SK-N-SH treated with all-trans-retinoic acid at 6 μM for 48 hours (cell line): ENCODE measurements at regions not wholly inside any gene's neighbourhood (a gene's known extent, or its start where the extent isn't known, plus 50 kb on each side); places are given as distances from the start of the nearest gene placed in this dataset.

Source experiments
- ATAC-seq: fragments of 200-7000 bp; cut with Tn5 transposase; 3 replicates; pipeline ENCODE4 v1.9.1; 2020; ENCODE audit warnings: mild to moderate bottlenecking, moderate library complexity
- ARNTL ChIP-seq: fragments of 450-650 bp; formaldehyde crosslinking; IDR thresholded peaks from 2 replicates; pipeline ENCODE4 v1.5.0; 2020; ENCODE audit warnings: low read depth, mild to moderate bottlenecking, moderate library complexity, borderline replicate concordance
- BACH2 ChIP-seq: fragments of 250-450 bp; sonication (Bioruptor Pico); IDR thresholded peaks from 2 replicates; pipeline ENCODE4 v1.9.0; 2021; ENCODE audit warnings: mild to moderate bottlenecking, borderline replicate concordance
- CSDC2 ChIP-seq: fragments of 250-450 bp; sonication (Bioruptor Pico); IDR thresholded peaks from 2 replicates; pipeline ENCODE4 v1.5.0; 2020; ENCODE audit warnings: mild to moderate bottlenecking, moderate library complexity
- ESRRG ChIP-seq: fragments of 250-450 bp; sonication (Bioruptor Pico); IDR thresholded peaks from 2 replicates; pipeline ENCODE4 v1.6.1; 2021; ENCODE audit warnings: mild to moderate bottlenecking
- GLIS3 ChIP-seq: fragments of 250-450 bp; sonication (Bioruptor Pico); IDR thresholded peaks from 2 replicates; pipeline ENCODE4 v1.5.0; 2020; ENCODE audit warnings: mild to moderate bottlenecking, moderate library complexity
- ISL1 ChIP-seq: fragments of 250-450 bp; sonication (Bioruptor Pico); IDR thresholded peaks from 2 replicates; pipeline ENCODE4 v2.1.2; 2022; ENCODE audit warnings: mild to moderate bottlenecking, moderate library complexity
- OSR1 ChIP-seq: fragments of 250-450 bp; sonication (Bioruptor Pico); IDR thresholded peaks from 2 replicates; pipeline ENCODE4 v1.8.0; 2022; ENCODE audit warnings: moderate library complexity, mild to moderate bottlenecking, inconsistent platforms
- PPARA ChIP-seq: fragments of 250-450 bp; sonication (Bioruptor Pico); IDR thresholded peaks from 2 replicates; pipeline ENCODE4 v1.5.0; 2020; ENCODE audit warnings: mild to moderate bottlenecking, borderline replicate concordance
- RARB ChIP-seq: fragments of 250-450 bp; sonication (Bioruptor Pico); IDR thresholded peaks from 2 replicates; pipeline ENCODE4 v1.8.0; 2021; ENCODE audit warnings: mild to moderate bottlenecking, moderate library complexity
- SNAI2 ChIP-seq: fragments of 250-450 bp; sonication (Bioruptor Pico); IDR thresholded peaks from 2 replicates; pipeline ENCODE4 v1.5.0; 2020; ENCODE audit warnings: mild to moderate bottlenecking, moderate library complexity
- TCF4 ChIP-seq: fragments of 250-450 bp; sonication (Bioruptor Pico); IDR thresholded peaks from 2 replicates; pipeline ENCODE4 v1.8.0; 2021; ENCODE audit warnings: mild to moderate bottlenecking, moderate library complexity, borderline replicate concordance
- TOX ChIP-seq: fragments of 250-450 bp; sonication (Bioruptor Pico); IDR thresholded peaks from 2 replicates; pipeline ENCODE4 v1.8.0; 2021; ENCODE audit warnings: mild to moderate bottlenecking, moderate library complexity, borderline replicate concordance
- ZC3H10 ChIP-seq: fragments of 250-450 bp; sonication (Bioruptor Pico); IDR thresholded peaks from 2 replicates; pipeline ENCODE4 v1.5.1; 2021; ENCODE audit warnings: mild to moderate bottlenecking, moderate library complexity
- ZFP3 ChIP-seq: fragments of 250-450 bp; sonication (Bioruptor Pico); IDR thresholded peaks from 2 replicates; pipeline ENCODE4 v1.5.0; 2020; ENCODE audit warnings: mild to moderate bottlenecking, moderate library complexity
- ZFP30 ChIP-seq: fragments of 450-650 bp; formaldehyde crosslinking; IDR thresholded peaks from 2 replicates; pipeline ENCODE4 v1.5.0; 2022; ENCODE audit warnings: mild to moderate bottlenecking, moderate library complexity
- ZNF565 ChIP-seq: fragments of 450-650 bp; formaldehyde crosslinking; conservative IDR thresholded peaks from 2 replicates; pipeline ENCODE4 v1.5.0; 2020; ENCODE audit warnings: low read depth, mild to moderate bottlenecking, moderate library complexity
- ZNF70 ChIP-seq: fragments of 450-650 bp; formaldehyde crosslinking; IDR thresholded peaks from 2 replicates; pipeline ENCODE4 v1.5.0; 2020; ENCODE audit warnings: mild to moderate bottlenecking, moderate library complexity
- ZNF8 ChIP-seq: fragments of 450-650 bp; formaldehyde crosslinking; IDR thresholded peaks from 2 replicates; pipeline ENCODE4 v1.5.0; 2020; ENCODE audit warnings: mild to moderate bottlenecking, moderate library complexity
- TF ChIP-seq, protein P1 (sequence below): fragments of 250-450 bp; sonication (Bioruptor Pico); IDR thresholded peaks from 2 replicates; pipeline ENCODE4 v1.8.0; 2020; ENCODE audit warnings: mild to moderate bottlenecking, moderate library complexity, borderline replicate concordance
- TF ChIP-seq, protein P2 (sequence below): fragments of 250-450 bp; sonication (Bioruptor Pico); IDR thresholded peaks from 2 replicates; pipeline ENCODE4 v1.8.0; 2021; ENCODE audit warnings: low read depth, mild to moderate bottlenecking, moderate library complexity, borderline replicate concordance
- TF ChIP-seq, protein P3 (sequence below): fragments of 250-450 bp; sonication (Bioruptor Pico); IDR thresholded peaks from 2 replicates; pipeline ENCODE4 v1.5.1; 2021; ENCODE audit warnings: mild to moderate bottlenecking, moderate library complexity
- TF ChIP-seq, protein P4 (sequence below): fragments of 250-450 bp; sonication (Bioruptor Pico); IDR thresholded peaks from 2 replicates; pipeline ENCODE4 v1.5.1; 2020; ENCODE audit warnings: low read depth, mild to moderate bottlenecking, moderate library complexity

DNA sequence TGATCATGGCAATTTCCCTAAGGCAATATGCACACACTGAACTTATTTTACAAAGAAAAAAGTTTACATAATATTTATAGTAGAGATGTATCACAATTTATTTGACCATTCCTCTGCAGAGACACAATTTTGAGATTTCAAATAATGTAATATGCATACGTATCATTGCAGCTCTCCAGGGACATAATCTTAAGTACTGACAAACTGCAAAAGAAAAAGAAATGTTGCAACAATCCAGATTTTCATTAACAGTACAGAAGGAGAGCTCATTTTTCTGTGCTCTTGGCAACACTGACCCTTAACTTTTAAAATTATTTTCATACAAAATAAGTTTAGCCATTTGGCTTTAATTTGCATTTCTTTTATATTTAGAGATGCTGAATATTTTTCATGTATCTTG lies 710.2 kb upstream of the SLC39A10 start:
- TF ChIP-seq ZC3H10, result no peak
- TF ChIP-seq ZNF70 (CRISPR knock-in tag), result no peak
- no peak for TF ChIP-seq SNAI2 (CRISPR knock-in tag)
- TF ChIP-seq ESRRG (CRISPR knock-in tag), result no peak
- TF ChIP-seq, protein P1, sequence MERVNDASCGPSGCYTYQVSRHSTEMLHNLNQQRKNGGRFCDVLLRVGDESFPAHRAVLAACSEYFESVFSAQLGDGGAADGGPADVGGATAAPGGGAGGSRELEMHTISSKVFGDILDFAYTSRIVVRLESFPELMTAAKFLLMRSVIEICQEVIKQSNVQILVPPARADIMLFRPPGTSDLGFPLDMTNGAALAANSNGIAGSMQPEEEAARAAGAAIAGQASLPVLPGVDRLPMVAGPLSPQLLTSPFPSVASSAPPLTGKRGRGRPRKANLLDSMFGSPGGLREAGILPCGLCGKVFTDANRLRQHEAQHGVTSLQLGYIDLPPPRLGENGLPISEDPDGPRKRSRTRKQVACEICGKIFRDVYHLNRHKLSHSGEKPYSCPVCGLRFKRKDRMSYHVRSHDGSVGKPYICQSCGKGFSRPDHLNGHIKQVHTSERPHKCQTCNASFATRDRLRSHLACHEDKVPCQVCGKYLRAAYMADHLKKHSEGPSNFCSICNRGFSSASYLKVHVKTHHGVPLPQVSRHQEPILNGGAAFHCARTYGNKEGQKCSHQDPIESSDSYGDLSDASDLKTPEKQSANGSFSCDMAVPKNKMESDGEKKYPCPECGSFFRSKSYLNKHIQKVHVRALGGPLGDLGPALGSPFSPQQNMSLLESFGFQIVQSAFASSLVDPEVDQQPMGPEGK (CRISPR knock-in tag), result no peak
- TF ChIP-seq GLIS3, result no peak
- TF ChIP-seq, all 23 proteins: peak for 0
- no peak for ATAC-seq

DNA sequence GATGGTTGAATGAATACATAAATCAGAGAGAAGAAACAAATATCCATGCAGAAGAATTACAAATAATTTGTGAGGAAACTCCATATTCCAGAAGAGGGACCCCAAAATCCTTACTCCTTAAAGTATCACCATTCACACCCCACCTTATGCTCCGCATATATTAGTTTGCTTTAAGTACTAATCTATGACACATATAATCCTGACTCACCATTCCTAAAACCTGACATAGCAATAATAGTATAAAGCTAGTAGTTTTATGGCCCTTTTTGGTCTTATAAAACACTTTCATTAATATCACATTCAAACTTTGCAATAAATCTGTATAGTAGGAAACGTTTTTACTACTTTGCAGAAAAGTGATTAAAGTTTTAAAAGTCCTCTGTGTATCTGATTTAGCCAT lies 719.0 kb upstream of the SLC39A10 start:
- no peak for TF ChIP-seq OSR1 (CRISPR knock-in tag)
- TF ChIP-seq, protein P1 (CRISPR knock-in tag), result no peak
- TF ChIP-seq ISL1 (CRISPR knock-in tag), result no peak
- TF ChIP-seq ZFP3 (CRISPR knock-in tag), result no peak
- no peak for TF ChIP-seq BACH2 (CRISPR knock-in tag)
- no peak for TF ChIP-seq SNAI2 (CRISPR knock-in tag)
- no peak for TF ChIP-seq CSDC2 (CRISPR knock-in tag)
- no peak for TF ChIP-seq RARB (CRISPR knock-in tag)
- TF ChIP-seq PPARA (CRISPR knock-in tag), result no peak
- TF ChIP-seq, protein P2, sequence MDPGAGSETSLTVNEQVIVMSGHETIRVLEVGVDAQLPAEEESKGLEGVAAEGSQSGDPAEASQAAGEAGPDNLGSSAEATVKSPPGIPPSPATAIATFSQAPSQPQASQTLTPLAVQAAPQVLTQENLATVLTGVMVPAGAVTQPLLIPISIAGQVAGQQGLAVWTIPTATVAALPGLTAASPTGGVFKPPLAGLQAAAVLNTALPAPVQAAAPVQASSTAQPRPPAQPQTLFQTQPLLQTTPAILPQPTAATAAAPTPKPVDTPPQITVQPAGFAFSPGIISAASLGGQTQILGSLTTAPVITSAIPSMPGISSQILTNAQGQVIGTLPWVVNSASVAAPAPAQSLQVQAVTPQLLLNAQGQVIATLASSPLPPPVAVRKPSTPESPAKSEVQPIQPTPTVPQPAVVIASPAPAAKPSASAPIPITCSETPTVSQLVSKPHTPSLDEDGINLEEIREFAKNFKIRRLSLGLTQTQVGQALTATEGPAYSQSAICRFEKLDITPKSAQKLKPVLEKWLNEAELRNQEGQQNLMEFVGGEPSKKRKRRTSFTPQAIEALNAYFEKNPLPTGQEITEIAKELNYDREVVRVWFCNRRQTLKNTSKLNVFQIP (CRISPR knock-in tag), result no peak
- TF ChIP-seq ZNF70 (CRISPR knock-in tag), result no peak
- TF ChIP-seq, protein P3, sequence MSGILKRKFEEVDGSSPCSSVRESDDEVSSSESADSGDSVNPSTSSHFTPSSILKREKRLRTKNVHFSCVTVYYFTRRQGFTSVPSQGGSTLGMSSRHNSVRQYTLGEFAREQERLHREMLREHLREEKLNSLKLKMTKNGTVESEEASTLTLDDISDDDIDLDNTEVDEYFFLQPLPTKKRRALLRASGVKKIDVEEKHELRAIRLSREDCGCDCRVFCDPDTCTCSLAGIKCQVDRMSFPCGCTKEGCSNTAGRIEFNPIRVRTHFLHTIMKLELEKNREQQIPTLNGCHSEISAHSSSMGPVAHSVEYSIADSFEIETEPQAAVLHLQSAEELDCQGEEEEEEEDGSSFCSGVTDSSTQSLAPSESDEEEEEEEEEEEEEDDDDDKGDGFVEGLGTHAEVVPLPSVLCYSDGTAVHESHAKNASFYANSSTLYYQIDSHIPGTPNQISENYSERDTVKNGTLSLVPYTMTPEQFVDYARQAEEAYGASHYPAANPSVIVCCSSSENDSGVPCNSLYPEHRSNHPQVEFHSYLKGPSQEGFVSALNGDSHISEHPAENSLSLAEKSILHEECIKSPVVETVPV (CRISPR knock-in tag), result no peak
- no peak for TF ChIP-seq TCF4 (CRISPR knock-in tag)
- TF ChIP-seq ARNTL (CRISPR knock-in tag), result no peak
- TF ChIP-seq ZFP30 (CRISPR knock-in tag), result no peak
- TF ChIP-seq, protein P4, sequence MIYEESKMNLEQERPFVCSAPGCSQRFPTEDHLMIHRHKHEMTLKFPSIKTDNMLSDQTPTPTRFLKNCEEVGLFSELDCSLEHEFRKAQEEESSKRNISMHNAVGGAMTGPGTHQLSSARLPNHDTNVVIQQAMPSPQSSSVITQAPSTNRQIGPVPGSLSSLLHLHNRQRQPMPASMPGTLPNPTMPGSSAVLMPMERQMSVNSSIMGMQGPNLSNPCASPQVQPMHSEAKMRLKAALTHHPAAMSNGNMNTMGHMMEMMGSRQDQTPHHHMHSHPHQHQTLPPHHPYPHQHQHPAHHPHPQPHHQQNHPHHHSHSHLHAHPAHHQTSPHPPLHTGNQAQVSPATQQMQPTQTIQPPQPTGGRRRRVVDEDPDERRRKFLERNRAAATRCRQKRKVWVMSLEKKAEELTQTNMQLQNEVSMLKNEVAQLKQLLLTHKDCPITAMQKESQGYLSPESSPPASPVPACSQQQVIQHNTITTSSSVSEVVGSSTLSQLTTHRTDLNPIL (CRISPR knock-in tag), result no peak
- no peak for TF ChIP-seq TOX (CRISPR knock-in tag)
- TF ChIP-seq ZNF565 (CRISPR knock-in tag), result no peak
- no peak for TF ChIP-seq ESRRG (CRISPR knock-in tag)
- no peak for ATAC-seq

DNA sequence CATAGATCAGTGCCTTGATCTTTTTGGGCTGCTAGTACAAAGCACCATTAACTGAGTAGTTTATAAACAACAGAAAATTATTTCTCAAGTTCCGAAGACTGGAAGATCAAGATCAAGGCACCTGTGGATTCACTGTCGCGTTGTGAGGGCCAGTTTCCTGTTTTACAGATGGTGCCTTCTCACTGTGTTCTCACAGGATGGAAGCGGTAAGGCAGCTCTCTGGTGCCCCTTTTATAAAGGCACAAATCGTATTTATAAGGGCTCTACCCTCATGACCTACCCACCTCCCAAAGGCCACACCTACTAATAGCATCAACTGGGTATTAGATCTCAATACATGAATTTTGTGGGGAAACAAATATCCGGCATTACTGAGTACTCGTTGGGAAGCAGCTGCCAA lies 729.5 kb upstream of the SLC39A10 start:
- no peak for TF ChIP-seq GLIS3
- no peak for TF ChIP-seq TOX (CRISPR knock-in tag)
- no peak for TF ChIP-seq SNAI2 (CRISPR knock-in tag)
- no peak for TF ChIP-seq ZNF8 (CRISPR knock-in tag)
- TF ChIP-seq ZC3H10, result no peak
- TF ChIP-seq, protein P4 (CRISPR knock-in tag), result no peak
- TF ChIP-seq ZNF565 (CRISPR knock-in tag), result no peak
- no peak for TF ChIP-seq BACH2 (CRISPR knock-in tag)
- TF ChIP-seq, protein P1 (CRISPR knock-in tag), result no peak
- no peak for TF ChIP-seq ESRRG (CRISPR knock-in tag)
- no peak for TF ChIP-seq CSDC2 (CRISPR knock-in tag)
- TF ChIP-seq ZFP30 (CRISPR knock-in tag), result no peak
- TF ChIP-seq, all 23 proteins: peak for 0

More for the DNA sequence above, 729.5 kb upstream of the SLC39A10 start:
- ATAC-seq, result no peak
